GM18505 (cell line): ENCODE measurements at regions not wholly inside any gene's neighbourhood (a gene's known extent, or its start where the extent isn't known, plus 50 kb on each side); places are given as distances from the start of the nearest gene placed in this dataset.

Experiments used
- ATAC-seq: cut with Tn5 transposase; IDR thresholded peaks from one replicate; pipeline ENCODE4 v1.9.1; 2021; ENCODE audit not compliant: unreplicated experiment
- POLR2A ChIP-seq: IDR thresholded peaks from 4 replicates; pipeline ENCODE4 v1.6.1; 2011; ENCODE audit warnings: borderline replicate concordance; ENCODE audit not compliant: insufficient read depth, insufficient read length; ENCODE audit errors: extremely low read depth

- no peak for ATAC-seq
- TF ChIP-seq POLR2A = no peak
Observed at GRCh38 chr10:61356354-61356753, 96.8 kb downstream of the TMEM26 start.

GRCh38 chr10:61355211-61355610, 98.0 kb downstream of the TMEM26 start:
- ATAC-seq = no peak
- TF ChIP-seq POLR2A = no peak

- no peak for TF ChIP-seq POLR2A
Observed at GRCh38 chr10:61354401-61354975, 98.7 kb downstream of the TMEM26 start.

GRCh38 chr10:61350794-61351193, 102.4 kb downstream of the TMEM26 start:
- no peak for ATAC-seq
- no peak for TF ChIP-seq POLR2A

More at GRCh38 chr10:61354401-61354975, 98.7 kb downstream of the TMEM26 start:
- no peak for ATAC-seq

- TF ChIP-seq POLR2A = no peak
Observed at GRCh38 chr10:61350068-61350467, 103.1 kb downstream of the TMEM26 start.

GRCh38 chr10:61346796-61347413, 106.3 kb downstream of the TMEM26 start:
- ATAC-seq = no peak
- TF ChIP-seq POLR2A = no peak

More at GRCh38 chr10:61350068-61350467, 103.1 kb downstream of the TMEM26 start:
- no peak for ATAC-seq

- no peak for ATAC-seq
- TF ChIP-seq POLR2A = no peak
Observed at GRCh38 chr10:61343796-61344195, 109.4 kb downstream of the TMEM26 start.

- ATAC-seq = no peak
- TF ChIP-seq POLR2A = no peak
Observed at GRCh38 chr10:61342858-61343572, 110.2 kb downstream of the TMEM26 start.

GRCh38 chr10:61341008-61341407, 112.2 kb downstream of the TMEM26 start:
- no peak for TF ChIP-seq POLR2A
- ATAC-seq = no peak

GRCh38 chr10:61338146-61338545, 115.0 kb downstream of the TMEM26 start:
- TF ChIP-seq POLR2A = no peak
- ATAC-seq = no peak

- no peak for TF ChIP-seq POLR2A
- no peak for ATAC-seq
Observed at GRCh38 chr10:61337741-61338140, 115.4 kb downstream of the TMEM26 start.

- TF ChIP-seq POLR2A = no peak
- no peak for ATAC-seq
Observed at GRCh38 chr10:61336831-61337230, 116.3 kb downstream of the TMEM26 start.

- ATAC-seq = no peak
- TF ChIP-seq POLR2A = no peak
Observed at GRCh38 chr10:61335359-61335758, 117.8 kb downstream of the TMEM26 start.

- ATAC-seq = no peak
Observed at GRCh38 chr10:61332581-61332980, 120.6 kb downstream of the TMEM26 start.

More at GRCh38 chr10:61332581-61332980, 120.6 kb downstream of the TMEM26 start:
- no peak for TF ChIP-seq POLR2A
